GM12873 (cell line): ENCODE measurements at regions not wholly inside any gene's neighbourhood (a gene's known extent, or its start where the extent isn't known, plus 50 kb on each side); places are given as distances from the start of the nearest gene placed in this dataset.

Source experiments
- TF ChIP-seq, protein P1 (sequence below): IDR thresholded peaks from 2 replicates; pipeline ENCODE4 v1.5.1; 2012; ENCODE audit warnings: low read depth, mild to moderate bottlenecking, moderate library complexity, low read length, control low read depth; ENCODE audit not compliant: insufficient read depth; ENCODE audit errors: missing control alignments

DNA sequence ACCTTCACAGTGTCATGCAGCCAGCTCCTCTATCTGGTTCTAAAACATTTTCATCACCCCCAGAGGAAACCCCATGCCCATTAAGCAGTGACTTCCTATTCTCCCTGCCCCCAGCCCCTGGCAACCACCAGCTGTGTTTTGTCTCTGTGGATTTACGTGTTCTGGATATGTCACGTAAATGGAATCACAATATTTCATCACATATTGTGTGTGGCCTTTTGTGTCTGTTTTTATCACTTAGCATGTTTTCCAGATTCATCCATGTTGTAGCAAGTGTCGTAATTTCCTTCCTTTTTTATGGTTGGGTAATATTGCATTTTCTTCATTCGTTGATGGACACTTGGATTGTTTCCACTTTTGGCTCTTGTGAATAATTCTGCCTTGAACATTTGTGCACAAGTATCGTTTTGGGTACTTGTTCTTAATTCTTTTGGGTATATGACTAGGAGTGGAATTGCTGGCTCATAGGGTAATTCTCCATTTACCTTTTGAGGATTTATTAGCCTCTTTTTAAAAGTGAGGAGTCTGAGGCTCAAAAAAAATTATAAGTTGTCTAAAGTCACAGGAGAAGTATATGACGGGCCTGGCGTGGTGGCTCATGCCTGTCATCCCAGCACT lies 127.0 kb downstream of the MRPS6 start:
- TF ChIP-seq, protein P1, sequence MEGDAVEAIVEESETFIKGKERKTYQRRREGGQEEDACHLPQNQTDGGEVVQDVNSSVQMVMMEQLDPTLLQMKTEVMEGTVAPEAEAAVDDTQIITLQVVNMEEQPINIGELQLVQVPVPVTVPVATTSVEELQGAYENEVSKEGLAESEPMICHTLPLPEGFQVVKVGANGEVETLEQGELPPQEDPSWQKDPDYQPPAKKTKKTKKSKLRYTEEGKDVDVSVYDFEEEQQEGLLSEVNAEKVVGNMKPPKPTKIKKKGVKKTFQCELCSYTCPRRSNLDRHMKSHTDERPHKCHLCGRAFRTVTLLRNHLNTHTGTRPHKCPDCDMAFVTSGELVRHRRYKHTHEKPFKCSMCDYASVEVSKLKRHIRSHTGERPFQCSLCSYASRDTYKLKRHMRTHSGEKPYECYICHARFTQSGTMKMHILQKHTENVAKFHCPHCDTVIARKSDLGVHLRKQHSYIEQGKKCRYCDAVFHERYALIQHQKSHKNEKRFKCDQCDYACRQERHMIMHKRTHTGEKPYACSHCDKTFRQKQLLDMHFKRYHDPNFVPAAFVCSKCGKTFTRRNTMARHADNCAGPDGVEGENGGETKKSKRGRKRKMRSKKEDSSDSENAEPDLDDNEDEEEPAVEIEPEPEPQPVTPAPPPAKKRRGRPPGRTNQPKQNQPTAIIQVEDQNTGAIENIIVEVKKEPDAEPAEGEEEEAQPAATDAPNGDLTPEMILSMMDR, result no peak

DNA sequence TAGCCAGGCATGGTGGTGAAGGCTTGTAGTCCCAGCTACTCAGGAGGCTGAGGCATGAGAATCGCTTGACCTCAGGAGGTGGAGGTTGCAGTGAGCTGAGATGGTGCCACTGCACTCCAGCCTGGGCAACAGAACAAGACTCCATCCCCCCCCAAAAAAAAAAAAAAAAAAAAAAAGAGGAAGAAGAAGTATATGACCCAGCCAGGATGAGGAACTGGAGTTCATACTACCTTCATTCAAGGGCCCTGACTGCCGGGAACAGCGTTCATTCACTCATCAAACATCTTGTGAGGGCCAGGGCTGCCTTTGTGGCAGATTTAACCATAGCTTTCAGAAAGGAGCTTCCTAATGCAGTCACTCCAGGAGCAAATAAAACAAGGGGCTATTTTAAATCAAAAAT lies 127.6 kb downstream of the MRPS6 start:
- TF ChIP-seq, protein P1, result no peak

GRCh38 chr21:34201481-34201858 lies 128.1 kb downstream of the MRPS6 start:
- TF ChIP-seq, protein P1, result no peak

DNA sequence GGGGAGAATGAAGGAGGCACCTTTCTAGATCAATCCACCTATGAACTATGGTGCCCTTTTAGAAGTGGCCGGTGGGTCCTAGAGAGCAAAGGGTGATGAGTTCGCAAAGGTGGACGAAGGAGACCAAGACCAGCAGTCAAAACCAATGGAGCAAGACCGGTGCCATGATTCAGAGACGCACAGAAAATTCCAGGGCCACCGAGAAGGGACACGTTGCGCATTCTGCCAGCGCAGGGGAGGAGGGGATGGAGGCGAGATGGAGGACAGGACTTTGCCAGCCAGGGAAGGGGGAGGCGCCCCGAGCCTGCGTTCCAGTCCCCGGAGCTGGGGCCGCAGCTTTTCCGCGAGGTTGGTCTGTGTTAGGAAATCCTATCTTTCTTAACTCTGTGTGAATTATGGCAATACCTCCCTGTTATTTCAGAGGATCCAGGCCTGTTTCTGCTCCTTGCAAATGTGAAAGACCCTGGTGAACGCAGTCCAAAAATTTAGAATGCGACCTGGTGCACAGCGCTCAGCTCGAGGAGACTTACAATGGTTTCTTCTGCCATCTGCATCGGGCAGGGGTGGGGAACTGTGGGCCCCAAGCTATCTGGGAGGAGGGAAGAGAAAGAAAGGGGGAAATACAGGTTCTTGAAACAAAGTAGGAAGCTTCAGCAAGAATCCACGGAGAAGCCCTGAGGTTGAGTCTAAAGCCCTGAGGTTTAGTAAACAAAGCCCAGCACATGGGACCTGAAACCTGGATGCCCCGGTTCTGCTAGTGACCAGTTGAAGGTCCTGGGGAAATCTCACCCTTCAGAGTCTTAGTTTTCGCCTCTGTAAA lies 129.4 kb downstream of the MRPS6 start:
- TF ChIP-seq, protein P1, result no peak

DNA sequence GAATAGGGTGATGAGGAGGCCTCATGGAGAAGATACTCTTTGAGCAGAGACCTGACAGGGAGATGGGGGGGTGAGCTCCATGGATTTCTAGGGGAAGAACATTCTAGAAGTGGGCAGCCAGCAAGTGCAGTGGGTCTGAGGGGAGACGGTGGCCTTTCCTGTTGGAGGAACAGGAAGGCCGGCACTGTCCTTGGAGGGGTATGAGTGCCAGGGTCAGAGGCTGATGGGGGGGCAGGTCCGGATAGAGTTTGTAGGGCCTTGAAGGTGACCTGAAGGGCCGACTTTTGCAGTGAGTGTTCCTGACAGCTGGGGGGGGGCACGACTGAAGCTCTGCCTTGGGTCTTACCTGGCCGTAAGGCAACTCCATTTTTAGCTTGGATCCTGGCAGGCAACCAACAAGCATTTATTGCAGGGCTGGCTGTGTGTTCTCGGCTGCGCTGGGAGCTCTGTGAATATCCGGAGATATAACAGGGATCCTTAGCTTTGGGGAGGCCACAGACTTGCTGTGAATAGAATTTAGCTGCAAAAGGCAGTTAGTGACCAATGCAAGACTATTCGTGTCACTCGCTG lies 130.6 kb downstream of the MRPS6 start:
- TF ChIP-seq, protein P1, result no peak

DNA sequence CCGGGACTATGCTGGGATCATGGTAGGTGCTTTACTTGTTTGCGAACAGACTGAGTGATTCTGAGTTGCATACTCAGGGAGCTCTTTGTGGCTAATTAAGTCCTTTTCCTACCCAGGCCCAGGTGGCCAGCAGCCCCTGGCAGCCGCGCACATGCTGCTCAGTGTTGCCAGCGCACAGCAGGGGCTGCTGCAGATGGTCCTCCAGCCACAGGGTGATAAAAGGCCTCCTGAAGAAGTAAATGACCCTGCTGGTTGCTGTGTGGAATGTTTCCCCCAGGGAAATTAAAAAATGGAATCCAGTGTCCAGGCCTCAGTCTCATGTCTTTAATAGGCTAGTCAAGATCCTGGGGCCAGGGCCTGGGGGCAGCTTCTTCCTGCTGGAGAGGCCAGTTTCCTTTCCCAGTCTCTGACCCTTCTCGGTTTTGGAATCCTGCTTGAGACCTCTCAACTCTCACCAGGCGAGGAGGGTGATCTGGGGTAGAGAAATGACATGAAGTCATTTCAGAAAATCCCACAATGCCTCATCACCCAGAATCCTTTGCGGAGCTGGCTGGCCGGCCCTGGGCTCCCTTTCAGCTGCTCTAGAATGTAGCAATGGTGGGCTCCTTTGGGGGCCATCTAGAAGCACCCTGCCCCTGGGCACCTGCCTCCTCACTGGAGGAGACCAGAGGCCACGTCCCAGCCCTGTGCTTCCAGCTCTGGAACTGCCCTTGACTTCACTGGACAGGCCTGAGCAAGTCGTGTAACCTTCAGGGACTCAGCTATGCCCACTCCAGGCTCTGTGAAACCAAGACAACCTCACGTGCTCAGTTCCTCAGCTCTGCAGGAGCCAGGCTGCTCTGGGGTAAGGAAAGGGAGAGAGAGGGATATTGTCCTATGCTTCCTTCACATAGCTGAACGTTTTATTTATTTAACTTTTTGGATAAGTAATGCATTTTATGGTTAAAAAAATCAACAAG lies 131.4 kb downstream of the MRPS6 start:
- TF ChIP-seq, protein P1, result no peak
